Heart left ventricle (tissue), 13 donors: ENCODE measurements at regions not wholly inside any gene's neighbourhood (a gene's known extent, or its start where the extent isn't known, plus 50 kb on each side); places are given as distances from the start of the nearest gene placed in this dataset.

Source experiments
- POLR2A ChIP-seq, 2 donors: fragments of 450-650 bp; IDR thresholded peaks; one replicate each; pipeline ENCODE4 v1.6.1; 2017; ENCODE audit warnings: antibody characterized with exemption in 2 of 2, mild to moderate bottlenecking in 2 of 2, moderate library complexity in 2 of 2
- TF ChIP-seq, protein P1 (sequence below), 12 donors: fragments of 200-600 bp; sonication (generic) in 4 of 12; IDR thresholded peaks; one replicate each; pipeline versions ENCODE4 v1.5.0 to v1.8.0; 2018 to 2022; ENCODE audit warnings: antibody characterized with exemption in 12 of 12, mild to moderate bottlenecking in 5 of 12
- donor health status: ischemic (EF 13 %, LVEDD 7.1; RV severe dilation, severe dysfunction).
- donor health status: DM: no; HTN: yes; CAD: no.
- donor health status: DM: no; HTN: no; CAD: no.
- donor health status: ischemic (EF 25% LVEDD 6.9; RV normal size, moderate dysfunction).
- donor health status: ischemic (EF 25% LVEDD 5.7; RV mildly dilated, moderate dysfunction).
- donor health status: ischemic (EF 35%, LVEDD 5.7; RV mildly dilated, moderate dysfunction).
- donor health status: nonischemic (EF 11% LVEDD 7.7; RV severe dilation, severe dysfunction).
- donor health status: DM: yes; HTN: yes; CAD: no.
- donor health status: PGD.
- donor health status: ischemic (EF 29% LVEDD 5.4; RV normal size, mild dysfunction).
- donor health status: nonischemic (EF 23%, LVEDD 6.1; RV moderate dilation, normal function).

DNA sequence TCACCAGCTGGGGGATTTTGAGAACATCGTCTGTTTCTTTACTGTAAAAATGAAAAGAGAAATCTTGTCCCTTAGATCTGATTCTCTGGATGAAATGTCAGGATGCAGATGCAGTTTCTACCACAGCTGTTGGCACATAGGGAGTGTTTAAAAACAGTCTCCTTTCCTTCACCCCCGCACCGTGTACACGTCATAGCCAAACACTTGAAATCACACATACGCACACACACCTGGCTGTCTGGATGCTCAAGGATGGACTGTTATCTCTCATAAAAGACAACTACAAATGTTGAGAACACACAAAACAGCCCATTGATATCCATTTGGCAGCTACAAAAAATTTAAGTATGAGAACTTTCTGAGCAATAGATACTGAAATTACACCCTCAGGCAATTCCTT, 275.8 kb upstream of the CLNK start:
- TF ChIP-seq, protein P1, sequence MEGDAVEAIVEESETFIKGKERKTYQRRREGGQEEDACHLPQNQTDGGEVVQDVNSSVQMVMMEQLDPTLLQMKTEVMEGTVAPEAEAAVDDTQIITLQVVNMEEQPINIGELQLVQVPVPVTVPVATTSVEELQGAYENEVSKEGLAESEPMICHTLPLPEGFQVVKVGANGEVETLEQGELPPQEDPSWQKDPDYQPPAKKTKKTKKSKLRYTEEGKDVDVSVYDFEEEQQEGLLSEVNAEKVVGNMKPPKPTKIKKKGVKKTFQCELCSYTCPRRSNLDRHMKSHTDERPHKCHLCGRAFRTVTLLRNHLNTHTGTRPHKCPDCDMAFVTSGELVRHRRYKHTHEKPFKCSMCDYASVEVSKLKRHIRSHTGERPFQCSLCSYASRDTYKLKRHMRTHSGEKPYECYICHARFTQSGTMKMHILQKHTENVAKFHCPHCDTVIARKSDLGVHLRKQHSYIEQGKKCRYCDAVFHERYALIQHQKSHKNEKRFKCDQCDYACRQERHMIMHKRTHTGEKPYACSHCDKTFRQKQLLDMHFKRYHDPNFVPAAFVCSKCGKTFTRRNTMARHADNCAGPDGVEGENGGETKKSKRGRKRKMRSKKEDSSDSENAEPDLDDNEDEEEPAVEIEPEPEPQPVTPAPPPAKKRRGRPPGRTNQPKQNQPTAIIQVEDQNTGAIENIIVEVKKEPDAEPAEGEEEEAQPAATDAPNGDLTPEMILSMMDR (IDR thresholded peaks at IDR 0.05) = no peak
- TF ChIP-seq POLR2A (IDR thresholded peaks at IDR 0.05) = no peak
